ENCODE measurements at regions not wholly inside any gene's neighbourhood (a gene's known extent, or its start where the extent isn't known, plus 50 kb on each side); places are given as distances from the start of the nearest gene placed in this dataset.

DNA sequence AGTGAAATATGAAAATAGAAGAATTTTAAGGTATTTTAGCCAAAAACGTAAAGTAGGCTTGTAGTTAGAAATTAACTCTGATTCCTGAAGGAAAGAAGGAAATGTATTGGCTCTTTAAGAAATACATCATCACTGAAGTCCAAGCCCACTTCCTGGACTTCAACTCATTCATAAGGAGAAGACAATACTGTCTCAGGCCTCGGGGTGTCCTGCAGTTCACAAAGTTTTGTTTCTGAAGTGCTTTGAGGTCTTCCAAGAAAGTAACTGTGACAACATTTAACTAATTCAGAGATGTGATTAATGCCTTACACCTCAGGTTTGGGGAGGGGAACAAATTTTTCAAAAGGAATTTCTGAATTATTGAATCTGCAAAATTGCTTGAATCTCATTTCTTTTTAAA lies 65.8 kb upstream of the STARD13 start:
- Histone ChIP-seq H3T11ph (ENCODE audit: low read length) (no peak overlapping the region), H2BK20ac (ENCODE audit: low read depth, low read length, poor library complexity, severe bottlenecking) (no peak overlapping the region), H2AFZ (ENCODE audit: low read length) (no peak overlapping the region), H2BK12ac (ENCODE audit: insufficient read length, low read depth, low read length) (no peak overlapping the region), H4K5ac (ENCODE audit: insufficient read length, low read depth, low read length) (no peak overlapping the region), H3K79me1 (ENCODE audit: insufficient read depth, low read depth, low read length, poor library complexity, severe bottlenecking) (no peaks in the 10 kb centered on the region), H2AK5ac (ENCODE audit: insufficient read length, low read length) (no peak overlapping the region), H4K20me1 (ENCODE audit: control insufficient read depth, insufficient read depth, insufficient read length) (no peaks in the 10 kb centered on the region), H3K14ac (ENCODE audit: insufficient read depth, low read length) (no peak overlapping the region), H3K9ac (ENCODE audit: extremely low read depth, insufficient read length, low read length) (no peak overlapping the region), H4K91ac (ENCODE audit: insufficient read length, low read depth, low read length) (no peak overlapping the region), H3K79me2 (ENCODE audit: insufficient read depth, low read length) (no peaks in the 10 kb centered on the region), H3K9me3 (ENCODE audit: control insufficient read depth, low read depth, low read length) (no peaks in the 10 kb centered on the region), H2BK120ac (ENCODE audit: low read depth, low read length, poor library complexity, severe bottlenecking) (no peak overlapping the region), H3K56ac (ENCODE audit: insufficient read length, low read depth, low read length) (no peak overlapping the region), H3K18ac (ENCODE audit: insufficient read length, low read depth, low read length) (no peak overlapping the region), H3K23me2 (ENCODE audit: insufficient read length, low read depth, low read length, poor library complexity, severe bottlenecking) (peaks cover 5% of the 10 kb centered on the region), H2BK5ac (ENCODE audit: insufficient read length, low read length) (no peak overlapping the region), H3K27ac (ENCODE audit: insufficient read length, low read depth, low read length) (no peak overlapping the region), H3K27me3 (ENCODE audit: insufficient read depth, low read length) (peaks cover 2% of the 10 kb centered on the region; the same call in 1 of the 2 replicates), H3K23ac (ENCODE audit: insufficient read length, low read depth, low read length) (no peak overlapping the region), H2BK15ac (ENCODE audit: low read depth, low read length) (no peak overlapping the region), H3K4ac (ENCODE audit: low read depth, low read length) (no peak overlapping the region), H4K8ac (replicated peaks; ENCODE audit: insufficient read length, low read depth, low read length) (no peak overlapping the region), H3K4me2 (ENCODE audit: insufficient read depth, insufficient read length, low read length) (no peak overlapping the region), H3K4me1 (ENCODE audit: insufficient read depth, low read length) (no peaks in the 10 kb centered on the region; the same call in 1 of the 2 replicates)
- no peak overlapping the region for H3K27ac Mint-ChIP-seq
- peaks cover 44% of the 10 kb centered on the region for H3K27me3 Mint-ChIP-seq (ENCODE audit: low read depth)
- 0 out of 5 replicates have a peak, but pooled peaks cover 0 to 2% of the 10 kb centered on the region in 2 experiments for H3K9me3 Mint-ChIP-seq
- peaks cover 4 to 7% of the 10 kb centered on the region in 2 experiments; a peak in 3 of 4 replicates for H3K4me1 Mint-ChIP-seq
- peak overlapping the region in 1 of 2 experiments; percentile 80; a peak in 1 of 5 replicates for H3K4me3 Mint-ChIP-seq
- DNase-seq = no peak
- WGBS (ENCODE audit: extremely low coverage, insufficient read length, low lambda C conversion rate) = 100% methylated on average over 1 of the region's 2 CpGs
- TF ChIP-seq, protein P1, sequence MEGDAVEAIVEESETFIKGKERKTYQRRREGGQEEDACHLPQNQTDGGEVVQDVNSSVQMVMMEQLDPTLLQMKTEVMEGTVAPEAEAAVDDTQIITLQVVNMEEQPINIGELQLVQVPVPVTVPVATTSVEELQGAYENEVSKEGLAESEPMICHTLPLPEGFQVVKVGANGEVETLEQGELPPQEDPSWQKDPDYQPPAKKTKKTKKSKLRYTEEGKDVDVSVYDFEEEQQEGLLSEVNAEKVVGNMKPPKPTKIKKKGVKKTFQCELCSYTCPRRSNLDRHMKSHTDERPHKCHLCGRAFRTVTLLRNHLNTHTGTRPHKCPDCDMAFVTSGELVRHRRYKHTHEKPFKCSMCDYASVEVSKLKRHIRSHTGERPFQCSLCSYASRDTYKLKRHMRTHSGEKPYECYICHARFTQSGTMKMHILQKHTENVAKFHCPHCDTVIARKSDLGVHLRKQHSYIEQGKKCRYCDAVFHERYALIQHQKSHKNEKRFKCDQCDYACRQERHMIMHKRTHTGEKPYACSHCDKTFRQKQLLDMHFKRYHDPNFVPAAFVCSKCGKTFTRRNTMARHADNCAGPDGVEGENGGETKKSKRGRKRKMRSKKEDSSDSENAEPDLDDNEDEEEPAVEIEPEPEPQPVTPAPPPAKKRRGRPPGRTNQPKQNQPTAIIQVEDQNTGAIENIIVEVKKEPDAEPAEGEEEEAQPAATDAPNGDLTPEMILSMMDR (conservative IDR thresholded peaks at IDR 0.05) = no peak
- no peaks in the 10 kb centered on the region; a peak in 2 of 7 replicates for H3K36me3 Mint-ChIP-seq (ENCODE audit: insufficient read depth in 1 of 3, low read depth in 3 of 3)
